ENCODE measurements at regions not wholly inside any gene's neighbourhood (a gene's known extent, or its start where the extent isn't known, plus 50 kb on each side); places are given as distances from the start of the nearest gene placed in this dataset.

DNA sequence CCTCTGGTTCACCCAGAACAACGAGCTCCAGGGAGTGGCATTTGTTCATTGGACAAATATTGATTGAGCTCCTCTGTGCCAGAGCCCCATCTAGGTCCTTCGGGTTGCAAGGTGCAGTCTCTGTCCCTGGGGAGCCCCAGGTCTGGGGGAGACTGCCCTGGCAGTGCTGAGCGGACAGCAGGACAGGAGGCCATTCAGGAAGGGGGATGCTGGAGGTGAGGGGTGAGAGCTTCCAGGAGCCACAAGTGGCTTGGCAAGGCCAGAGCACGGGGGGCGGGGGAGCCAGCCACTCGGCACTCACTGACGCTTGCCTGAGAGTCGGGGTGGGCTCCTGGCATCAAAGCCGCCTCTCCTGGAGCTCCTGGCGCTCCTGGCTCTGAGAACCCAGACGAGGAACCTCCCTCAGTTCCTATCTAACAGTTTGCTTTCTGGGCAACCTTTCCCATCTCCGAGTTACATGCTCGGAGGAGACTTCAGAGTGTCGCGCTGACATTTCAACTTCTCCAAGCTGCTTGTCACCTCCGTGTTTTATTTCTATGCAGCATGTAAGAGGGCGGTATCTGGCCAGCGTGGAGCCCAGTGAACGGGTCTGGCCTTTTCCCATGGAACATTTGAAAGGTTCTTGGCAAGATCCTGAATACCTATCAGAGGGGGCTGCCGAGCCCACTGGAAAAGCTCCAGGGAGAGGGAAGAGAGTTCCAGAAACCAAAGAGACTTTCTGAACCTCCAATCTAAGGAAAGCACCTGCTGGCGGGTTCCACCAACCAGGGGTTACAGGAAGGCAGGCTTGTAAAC is 62.0 kb upstream of the BCL11B start:
- no peak for DNase-seq
- H3K4me3 Mint-ChIP-seq (ENCODE audit: low read depth, unreplicated experiment), result no peak overlapping the region
- no TSS peak for BruUV-seq (replicated peaks)
- H3K27me3 Mint-ChIP-seq (ENCODE audit: unreplicated experiment), result peaks cover 50% of the 10 kb centered on the region
- intact Hi-C loops (cut with micrococcal nuclease; ENCODE audit: unreplicated experiment), result no loop called here
- no peak overlapping the region for H3K27ac Mint-ChIP-seq (ENCODE audit: unreplicated experiment)
- no peaks in the 10 kb centered on the region for H3K36me3 Mint-ChIP-seq (ENCODE audit: insufficient read depth, unreplicated experiment)
- H3K9me3 Mint-ChIP-seq (ENCODE audit: low read depth, unreplicated experiment), result no peaks in the 10 kb centered on the region
- TF ChIP-seq, protein P1, sequence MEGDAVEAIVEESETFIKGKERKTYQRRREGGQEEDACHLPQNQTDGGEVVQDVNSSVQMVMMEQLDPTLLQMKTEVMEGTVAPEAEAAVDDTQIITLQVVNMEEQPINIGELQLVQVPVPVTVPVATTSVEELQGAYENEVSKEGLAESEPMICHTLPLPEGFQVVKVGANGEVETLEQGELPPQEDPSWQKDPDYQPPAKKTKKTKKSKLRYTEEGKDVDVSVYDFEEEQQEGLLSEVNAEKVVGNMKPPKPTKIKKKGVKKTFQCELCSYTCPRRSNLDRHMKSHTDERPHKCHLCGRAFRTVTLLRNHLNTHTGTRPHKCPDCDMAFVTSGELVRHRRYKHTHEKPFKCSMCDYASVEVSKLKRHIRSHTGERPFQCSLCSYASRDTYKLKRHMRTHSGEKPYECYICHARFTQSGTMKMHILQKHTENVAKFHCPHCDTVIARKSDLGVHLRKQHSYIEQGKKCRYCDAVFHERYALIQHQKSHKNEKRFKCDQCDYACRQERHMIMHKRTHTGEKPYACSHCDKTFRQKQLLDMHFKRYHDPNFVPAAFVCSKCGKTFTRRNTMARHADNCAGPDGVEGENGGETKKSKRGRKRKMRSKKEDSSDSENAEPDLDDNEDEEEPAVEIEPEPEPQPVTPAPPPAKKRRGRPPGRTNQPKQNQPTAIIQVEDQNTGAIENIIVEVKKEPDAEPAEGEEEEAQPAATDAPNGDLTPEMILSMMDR (IDR thresholded peaks at IDR 0.05; ENCODE audit: unreplicated experiment), result no peak
- CTCF ChIA-PET, result no interaction called here
- no peaks in the 10 kb centered on the region for H3K4me1 Mint-ChIP-seq (ENCODE audit: low read depth, unreplicated experiment)

DNA sequence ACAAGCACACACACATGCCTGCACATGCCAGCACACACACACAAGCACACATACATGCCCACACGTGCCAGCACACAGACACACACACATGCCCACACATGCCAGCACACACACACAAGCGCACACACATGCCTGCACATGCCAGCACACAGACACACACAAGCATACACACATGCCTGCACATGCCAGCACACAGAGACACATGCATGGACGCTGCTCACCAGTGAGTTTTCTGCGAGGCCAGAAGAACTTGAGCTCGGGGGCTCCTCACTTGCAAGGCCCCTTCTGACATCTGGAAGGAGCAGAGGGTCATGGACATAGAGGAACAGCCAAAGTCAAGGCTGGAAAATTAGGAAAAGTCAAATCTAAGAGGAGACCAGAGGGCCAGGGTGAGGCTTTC is 61.2 kb upstream of the BCL11B start:
- CTCF ChIA-PET, result no interaction called here
- TF ChIP-seq, protein P1 (IDR thresholded peaks at IDR 0.05; ENCODE audit: unreplicated experiment), result no peak
- BruUV-seq (replicated peaks), result no TSS peak
- Mint-ChIP-seq H3K9me3 (ENCODE audit: low read depth, unreplicated experiment) (no peaks in the 10 kb centered on the region), H3K4me3 (ENCODE audit: low read depth, unreplicated experiment) (no peak overlapping the region), H3K27ac (ENCODE audit: unreplicated experiment) (no peak overlapping the region), H3K27me3 (ENCODE audit: unreplicated experiment) (peaks cover 49% of the 10 kb centered on the region), H3K36me3 (ENCODE audit: insufficient read depth, unreplicated experiment) (no peaks in the 10 kb centered on the region), H3K4me1 (ENCODE audit: low read depth, unreplicated experiment) (no peaks in the 10 kb centered on the region)
- intact Hi-C loops (cut with micrococcal nuclease; ENCODE audit: unreplicated experiment), result no loop called here
- DNase-seq, result no peak

DNA sequence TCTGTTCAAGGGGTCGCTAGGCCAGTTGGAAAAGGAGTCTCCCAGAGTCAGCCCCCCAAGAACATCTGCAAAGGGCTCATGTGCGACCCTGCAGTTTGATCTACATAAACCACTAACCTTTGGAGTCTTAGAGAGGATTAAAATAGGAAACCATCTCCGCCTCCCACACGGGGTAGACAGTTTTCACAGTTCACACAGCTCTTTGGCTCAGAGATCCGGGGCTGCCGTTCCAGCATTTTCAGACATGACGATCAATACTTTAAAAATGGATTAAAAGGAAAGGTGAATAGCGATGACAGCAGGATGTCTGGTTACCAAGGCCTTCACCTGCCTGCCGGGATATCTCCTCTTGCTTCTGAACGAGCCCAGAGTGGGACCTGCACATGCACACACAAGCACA is 59.8 kb upstream of the BCL11B start:
- no peak overlapping the region for H3K27ac Mint-ChIP-seq (ENCODE audit: unreplicated experiment)
- peaks cover 55% of the 10 kb centered on the region for H3K27me3 Mint-ChIP-seq (ENCODE audit: unreplicated experiment)
- CTCF ChIA-PET, result no interaction called here
- H3K9me3 Mint-ChIP-seq (ENCODE audit: low read depth, unreplicated experiment), result no peaks in the 10 kb centered on the region
- no peak overlapping the region for H3K4me3 Mint-ChIP-seq (ENCODE audit: low read depth, unreplicated experiment)
- H3K4me1 Mint-ChIP-seq (ENCODE audit: low read depth, unreplicated experiment), result no peaks in the 10 kb centered on the region
- intact Hi-C loops (cut with micrococcal nuclease; ENCODE audit: unreplicated experiment), result no loop called here
- DNase-seq, result no peak
- TF ChIP-seq, protein P1 (IDR thresholded peaks at IDR 0.05; ENCODE audit: unreplicated experiment), result no peak
- H3K36me3 Mint-ChIP-seq (ENCODE audit: insufficient read depth, unreplicated experiment), result no peaks in the 10 kb centered on the region
- BruUV-seq (replicated peaks), result no TSS peak

DNA sequence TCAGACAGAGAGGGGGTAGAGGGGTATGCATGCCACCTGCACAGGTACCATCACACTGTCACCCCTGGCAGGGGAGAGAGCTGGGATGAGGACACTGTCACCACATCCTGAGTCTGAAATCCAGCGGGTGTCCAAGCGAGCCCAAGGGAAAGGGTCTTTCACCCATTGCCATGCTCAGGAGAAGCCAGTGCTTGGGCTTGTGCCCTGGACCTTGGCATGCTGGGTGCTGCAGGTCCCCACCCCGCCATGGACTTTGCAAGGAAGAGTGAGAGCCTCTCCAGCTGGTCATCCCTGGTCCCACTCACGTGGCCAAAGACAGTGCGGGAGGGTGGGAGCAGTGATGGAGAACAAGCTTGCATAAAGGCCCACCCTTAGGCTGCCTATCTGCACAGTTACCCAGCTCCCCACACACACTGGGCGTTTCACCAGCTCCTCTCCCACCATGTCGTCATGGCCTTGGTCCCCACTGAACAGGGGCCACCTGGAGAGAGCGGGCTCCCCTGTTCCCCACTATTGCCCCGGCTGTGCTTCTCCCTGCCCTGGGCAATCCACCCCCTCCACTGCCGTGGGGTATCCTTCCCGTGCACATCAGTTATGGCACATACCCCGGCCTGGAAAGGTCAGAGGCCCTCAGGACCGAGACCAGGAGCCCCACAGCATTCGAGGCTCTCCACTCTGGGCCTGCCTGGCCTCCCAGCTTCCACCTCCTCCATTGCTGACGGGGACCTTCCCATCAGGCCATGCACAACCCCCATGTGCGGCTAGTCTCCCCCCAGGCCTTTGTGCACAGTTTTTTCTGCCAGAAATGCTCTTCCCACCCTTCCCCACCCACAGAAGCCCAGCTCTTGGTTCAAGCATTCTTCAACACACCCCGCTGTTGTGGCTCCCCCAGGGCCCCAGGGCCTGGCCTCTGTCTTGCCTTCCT is 58.6 kb upstream of the BCL11B start:
- intact Hi-C loops (cut with micrococcal nuclease; ENCODE audit: unreplicated experiment), result no loop called here
- CTCF ChIA-PET, result interaction anchor here (0.8 kb wide), 1 partner anchor 11 kb away, joined by 3 read pairs; no protein-coding TSS in a partner anchor
- H3K27me3 Mint-ChIP-seq (ENCODE audit: unreplicated experiment), result peaks cover 55% of the 10 kb centered on the region

More for the DNA sequence above, 58.6 kb upstream of the BCL11B start:
- Mint-ChIP-seq H3K27ac (ENCODE audit: unreplicated experiment) (no peak overlapping the region), H3K4me3 (ENCODE audit: low read depth, unreplicated experiment) (no peak overlapping the region), H3K4me1 (ENCODE audit: low read depth, unreplicated experiment) (no peaks in the 10 kb centered on the region), H3K36me3 (ENCODE audit: insufficient read depth, unreplicated experiment) (no peaks in the 10 kb centered on the region), H3K9me3 (ENCODE audit: low read depth, unreplicated experiment) (no peaks in the 10 kb centered on the region)
- no peak for DNase-seq
- BruUV-seq (replicated peaks), result no TSS peak
- TF ChIP-seq, protein P1 (IDR thresholded peaks at IDR 0.05; ENCODE audit: unreplicated experiment), result no peak
